IMR-90 (cell line): ENCODE measurements at regions not wholly inside any gene's neighbourhood (a gene's known extent, or its start where the extent isn't known, plus 50 kb on each side); places are given as distances from the start of the nearest gene placed in this dataset.

Source experiments
- ATAC-seq: fragments of 200-7000 bp; cut with Tn5 transposase; 2 replicates; pipeline ENCODE4 v1.9.1; 2020; ENCODE audit warnings: low read depth, mild to moderate bottlenecking, moderate library complexity
- BruUV-seq: library from RNA; stranded (reverse); fragments of 400-500 nt; replicated peaks from 2 replicates; lab custom pipeline; 2021; lab: Mats Ljungman, UMichigan
- CTCF ChIA-PET: fragments of 300-600 bp; formaldehyde crosslinking; extraction: SDS; loops from one replicate; lab custom pipeline; 2021; ENCODE audit warnings: antibody characterized with exemption; lab: Yijun Ruan, JAX
- POLR2A ChIA-PET: fragments of 300-600 bp; sonication (Branson Sonifier 250); formaldehyde crosslinking; loops from one replicate; lab custom pipeline; 2022; ENCODE audit warnings: antibody characterized with exemption; ENCODE audit not compliant: unreplicated experiment; lab: Charles Lee
- DNase-seq: peaks from one replicate; pipeline ENCODE4 v3.0.0; 2013
- H2AFZ ChIP-seq: replicated peaks from 2 replicates; pipeline ENCODE3; 2013; ENCODE audit warnings: low read length, mild to moderate bottlenecking; ENCODE audit not compliant: poor library complexity
- H2AK5ac ChIP-seq: 2 replicates; pipeline ENCODE4 v1.6.1; 2013; ENCODE audit warnings: low read depth, low read length, inconsistent platforms
- H2AK9ac ChIP-seq: replicated peaks from 2 replicates; pipeline ENCODE3; 2013; ENCODE audit warnings: mild to moderate bottlenecking, low read depth, low read length, moderate library complexity; ENCODE audit not compliant: poor library complexity
- H2BK120ac ChIP-seq: 2 replicates; pipeline ENCODE4 v1.6.1; 2013; ENCODE audit warnings: low read depth, low read length, inconsistent platforms
- H2BK15ac ChIP-seq: 3 replicates; pipeline ENCODE4 v1.6.1; 2013; ENCODE audit warnings: low read depth, low read length, inconsistent platforms
- H2BK20ac ChIP-seq: 2 replicates; pipeline ENCODE4 v1.6.1; 2013; ENCODE audit warnings: low read depth, mild to moderate bottlenecking, inconsistent platforms, low read length, moderate library complexity
- H2BK5ac ChIP-seq: 2 replicates; pipeline ENCODE4 v1.6.1; 2013; ENCODE audit warnings: mild to moderate bottlenecking, low read depth, low read length, inconsistent platforms; ENCODE audit not compliant: poor library complexity, severe bottlenecking
- H3K14ac ChIP-seq: replicated peaks from 2 replicates; pipeline ENCODE4 v1.6.1; 2013; ENCODE audit warnings: low read depth, low read length, inconsistent platforms
- H3K18ac ChIP-seq: 2 replicates; pipeline ENCODE4 v1.6.1; 2013; ENCODE audit warnings: low read depth, low read length, control low read depth
- H3K23ac ChIP-seq: 2 replicates; pipeline ENCODE4 v1.6.1; 2013; ENCODE audit warnings: low read depth, low read length, inconsistent platforms
- H3K27ac ChIP-seq: 2 replicates; pipeline ENCODE4 v1.5.1; 2013; ENCODE audit warnings: mild to moderate bottlenecking, control low read depth, low read length; ENCODE audit not compliant: insufficient read depth
- H3K27me3 ChIP-seq: 2 replicates; pipeline ENCODE4 v1.6.1; 2013; ENCODE audit warnings: low read length; ENCODE audit not compliant: control insufficient read depth, insufficient read depth
- H3K36me3 ChIP-seq: 2 replicates; pipeline ENCODE4 v1.6.1; 2013; ENCODE audit warnings: low read length, mixed read lengths; ENCODE audit not compliant: control insufficient read depth, insufficient read depth
- H3K4ac ChIP-seq: 2 replicates; pipeline ENCODE4 v1.6.1; 2013; ENCODE audit warnings: low read depth, low read length, inconsistent platforms
- H3K4me1 ChIP-seq: 2 replicates; pipeline ENCODE4 v1.6.1; 2013; ENCODE audit warnings: low read length, mixed read lengths; ENCODE audit not compliant: control insufficient read depth, insufficient read depth
- H3K4me2 ChIP-seq: 2 replicates; pipeline ENCODE4 v1.6.1; 2013; ENCODE audit warnings: low read depth, mild to moderate bottlenecking, control low read depth, low read length, moderate library complexity
- H3K4me3 ChIP-seq: 2 replicates; pipeline ENCODE4 v1.5.1; 2013; ENCODE audit warnings: low read depth, mild to moderate bottlenecking, control low read depth, low read length, moderate library complexity; ENCODE audit not compliant: insufficient read depth
- H3K56ac ChIP-seq: 2 replicates; pipeline ENCODE4 v1.6.1; 2013; ENCODE audit warnings: low read length, inconsistent platforms; ENCODE audit not compliant: insufficient read depth; ENCODE audit errors: extremely low read depth
- H3K79me1 ChIP-seq, 2 experiments: 2 replicates each; pipeline ENCODE4 v1.6.1; 2013; ENCODE audit warnings: low read length in 2 of 2, inconsistent platforms in 1 of 2, low read depth in 1 of 2
- H3K9ac ChIP-seq: 2 replicates; pipeline ENCODE4 v1.6.1; 2013; ENCODE audit warnings: low read depth, low read length, control low read depth
- H3K9me1 ChIP-seq: 2 replicates; pipeline ENCODE4 v1.6.1; 2013; ENCODE audit warnings: low read length, inconsistent platforms; ENCODE audit not compliant: insufficient read depth
- H3K9me3 ChIP-seq: 2 replicates; pipeline ENCODE4 v1.6.1; 2013; ENCODE audit warnings: low read length; ENCODE audit not compliant: control insufficient read depth, insufficient read depth
- H4K20me1 ChIP-seq: 2 replicates; pipeline ENCODE4 v1.6.1; 2013; ENCODE audit warnings: low read length, inconsistent platforms; ENCODE audit not compliant: insufficient read depth
- H4K5ac ChIP-seq: 2 replicates; pipeline ENCODE4 v1.6.1; 2013; ENCODE audit warnings: mild to moderate bottlenecking, low read depth, low read length, control low read depth
- H4K8ac ChIP-seq, 2 experiments: 2 replicates each; pipeline ENCODE4 v1.6.1; 2013; ENCODE audit warnings: low read depth in 2 of 2, low read length in 2 of 2, control low read depth in 1 of 2, inconsistent platforms in 1 of 2
- H4K91ac ChIP-seq: 2 replicates; pipeline ENCODE4 v1.6.1; 2013; ENCODE audit warnings: low read depth, low read length, inconsistent platforms; ENCODE audit not compliant: insufficient read depth
- CEBPB ChIP-seq: IDR thresholded peaks from 2 replicates; pipeline ENCODE4 v1.6.1; 2012; ENCODE audit warnings: low read depth, low read length, improper control_type of control experiment
- WGBS, 2 experiments: methylation state at CpG; one replicate each; pipeline versions ENCODE4 v1.1.5 to v1.1.7; 2013; ENCODE audit warnings: missing lambda C conversion rate in 2 of 2; ENCODE audit not compliant: insufficient read length in 1 of 2; ENCODE audit errors: extremely low coverage in 2 of 2; 5-methylcytosine and 5-hydroxymethylcytosine counted together
- dilution Hi-C: fragments of 300-500 bp; cut with HindIII; formaldehyde crosslinking; loops from one replicate; pipeline ENCODE4 v1.14.3; 2018; ENCODE audit warnings: low sequenced_read_pairs; ENCODE audit not compliant: unreplicated experiment
- in situ Hi-C: fragments of 300-500 bp; cut with MboI; formaldehyde crosslinking; loops from 3 replicates; pipeline ENCODE4 v1.14.3; 2019; ENCODE audit warnings: low sequenced_read_pairs, inconsistent platforms, mixed read lengths
- intact Hi-C: fragments of 100-400 bp; cut with micrococcal nuclease; formaldehyde crosslinking; loops from 2 replicates; pipeline ENCODE4 v1.10.0; 2022

DNA sequence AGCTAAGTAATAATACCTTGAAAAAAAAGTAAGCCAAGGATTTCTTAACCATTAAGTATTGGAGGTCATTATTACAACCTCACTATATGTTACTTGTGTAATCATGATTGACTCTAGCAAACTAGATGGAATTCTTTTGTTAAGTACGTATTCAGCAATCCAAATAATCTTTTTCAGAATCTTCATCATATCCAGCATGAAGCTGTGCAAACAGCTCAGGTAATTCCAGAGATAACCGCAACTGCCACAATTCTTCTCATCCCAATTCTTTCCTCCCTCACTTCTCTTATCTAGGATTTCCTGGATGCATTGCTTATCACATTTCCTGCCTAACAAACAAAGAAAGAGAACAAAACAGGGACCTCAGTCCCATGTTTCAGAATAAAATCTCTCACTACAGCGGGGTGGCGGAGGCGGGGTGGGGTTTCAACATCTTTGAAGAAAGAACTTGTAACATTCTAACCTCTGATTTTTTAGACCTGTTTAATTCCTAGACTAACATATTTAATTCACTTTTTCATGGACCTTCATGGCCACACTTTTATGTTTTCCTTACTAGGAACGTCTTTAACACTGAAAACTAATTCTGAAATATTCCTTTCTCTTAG lies 156.5 kb downstream of the POM121L12 start:
- intact Hi-C loops (no loop called here), in situ Hi-C loops (no loop called here), dilution Hi-C loops (no loop called here)
- Histone ChIP-seq H3K9ac (no peak overlapping the region), H4K91ac (no peak overlapping the region), H3K18ac (no peak overlapping the region), H3K56ac (no peak overlapping the region), H3K36me3 (no peaks in the 10 kb centered on the region), H4K8ac (no peak overlapping the region), H3K4me3 (no peak overlapping the region), H3K9me1 (no peaks in the 10 kb centered on the region), H3K9me3 (peaks cover 3% of the 10 kb centered on the region), H3K27ac (no peak overlapping the region), H2AFZ (no peak overlapping the region), H3K27me3 (no peaks in the 10 kb centered on the region), H3K14ac (no peak overlapping the region), H3K79me1 (no peaks in the 10 kb centered on the region), H3K4ac (no peak overlapping the region), H2BK120ac (no peak overlapping the region), H2AK5ac (no peak overlapping the region), H2BK20ac (no peak overlapping the region), H2BK5ac (no peak overlapping the region), H4K20me1 (no peaks in the 10 kb centered on the region), H3K23ac (no peak overlapping the region), H4K5ac (no peak overlapping the region), H3K4me2 (no peak overlapping the region), H2BK15ac (no peak overlapping the region), H2AK9ac (no peak overlapping the region), H3K4me1 (no peaks in the 10 kb centered on the region)
- no TSS peak for BruUV-seq
- CTCF ChIA-PET, result no interaction called here
- no peak for DNase-seq
- no peak for ATAC-seq
- WGBS, 2 experiments, result no CpG with 5 or more reads among the region's 6 CpGs
- POLR2A ChIA-PET, result no interaction called here
- TF ChIP-seq CEBPB, result no peak
